ENCODE measurements at regions not wholly inside any gene's neighbourhood (a gene's known extent, or its start where the extent isn't known, plus 50 kb on each side); places are given as distances from the start of the nearest gene placed in this dataset.
"Not testable (repeated sequence)": the region's sequence is repeated elsewhere in the genome, so short reads cannot be mapped to it uniquely, and the experiment has no call there.

- Mint-ChIP-seq H3K9me3 (peaks cover 2% of the 10 kb centered on the region), H3K4me3 (no peak overlapping the region), H3K27me3 (no peaks in the 10 kb centered on the region), H3K4me1 (no peaks in the 10 kb centered on the region), H3K27ac (no peak overlapping the region), H3K36me3 (no peaks in the 10 kb centered on the region)
- CTCF ChIA-PET: no interaction called here
- DNase-seq: no peak
Measured at GRCh38 chr6:51152594-51152993, 333.9 kb downstream of the TFAP2B start.

GRCh38 chr6:51153109-51153508 lies 334.4 kb downstream of the TFAP2B start:
- Mint-ChIP-seq H3K4me3 (no peak overlapping the region), H3K27ac (no peak overlapping the region), H3K9me3 (peaks cover 2% of the 10 kb centered on the region), H3K27me3 (no peaks in the 10 kb centered on the region), H3K36me3 (no peaks in the 10 kb centered on the region), H3K4me1 (no peaks in the 10 kb centered on the region)
- CTCF ChIA-PET: no interaction called here
- DNase-seq: no peak

- H3K36me3 Mint-ChIP-seq, CTCF ChIA-PET, H3K4me3 Mint-ChIP-seq, H3K27me3 Mint-ChIP-seq, H3K9me3 Mint-ChIP-seq, H3K4me1 Mint-ChIP-seq, DNase-seq, H3K27ac Mint-ChIP-seq: not testable (repeated sequence)
Measured at GRCh38 chr6:51154925-51155324, 336.3 kb downstream of the TFAP2B start.

- H3K4me3 Mint-ChIP-seq, CTCF ChIA-PET, H3K27ac Mint-ChIP-seq, H3K36me3 Mint-ChIP-seq, H3K9me3 Mint-ChIP-seq, H3K4me1 Mint-ChIP-seq, H3K27me3 Mint-ChIP-seq, DNase-seq: not testable (repeated sequence)
Measured at GRCh38 chr6:51159260-51159659, 340.6 kb downstream of the TFAP2B start.

GRCh38 chr6:51161752-51162151 lies 343.1 kb downstream of the TFAP2B start:
- H3K27me3 Mint-ChIP-seq: no peaks in the 10 kb centered on the region
- no peaks in the 10 kb centered on the region for H3K9me3 Mint-ChIP-seq
- no peaks in the 10 kb centered on the region for H3K36me3 Mint-ChIP-seq
- no peaks in the 10 kb centered on the region for H3K4me1 Mint-ChIP-seq
- CTCF ChIA-PET: no interaction called here
- no peak for DNase-seq
- no peak overlapping the region for H3K4me3 Mint-ChIP-seq
- H3K27ac Mint-ChIP-seq: no peak overlapping the region

- H3K4me1 Mint-ChIP-seq: no peaks in the 10 kb centered on the region
- H3K36me3 Mint-ChIP-seq: no peaks in the 10 kb centered on the region
- no peak overlapping the region for H3K4me3 Mint-ChIP-seq
- H3K27me3 Mint-ChIP-seq: no peaks in the 10 kb centered on the region
- no peaks in the 10 kb centered on the region for H3K9me3 Mint-ChIP-seq
- no peak overlapping the region for H3K27ac Mint-ChIP-seq
- CTCF ChIA-PET: no interaction called here
- no peak for DNase-seq
Measured at GRCh38 chr6:51163843-51164529, 345.3 kb downstream of the TFAP2B start.

- CTCF ChIA-PET: no interaction called here
- Mint-ChIP-seq H3K4me3 (no peak overlapping the region), H3K36me3 (no peaks in the 10 kb centered on the region), H3K9me3 (peaks cover 2% of the 10 kb centered on the region), H3K27me3 (no peaks in the 10 kb centered on the region), H3K27ac (no peak overlapping the region), H3K4me1 (no peaks in the 10 kb centered on the region)
- no peak for DNase-seq
Measured at GRCh38 chr6:51166914-51167313, 348.2 kb downstream of the TFAP2B start.

GRCh38 chr6:51167468-51167867 lies 348.8 kb downstream of the TFAP2B start:
- CTCF ChIA-PET: no interaction called here
- H3K36me3 Mint-ChIP-seq: no peaks in the 10 kb centered on the region
- H3K27me3 Mint-ChIP-seq: no peaks in the 10 kb centered on the region
- peaks cover 2% of the 10 kb centered on the region for H3K9me3 Mint-ChIP-seq
- H3K4me3 Mint-ChIP-seq: no peak overlapping the region
- no peak overlapping the region for H3K27ac Mint-ChIP-seq
- DNase-seq: no peak
- no peaks in the 10 kb centered on the region for H3K4me1 Mint-ChIP-seq

- no peaks in the 10 kb centered on the region for H3K4me1 Mint-ChIP-seq
- H3K27ac Mint-ChIP-seq: no peak overlapping the region
- CTCF ChIA-PET: no interaction called here
- H3K27me3 Mint-ChIP-seq: no peaks in the 10 kb centered on the region
- H3K4me3 Mint-ChIP-seq: no peak overlapping the region
- no peaks in the 10 kb centered on the region for H3K36me3 Mint-ChIP-seq
- DNase-seq: no peak
- peaks cover 2% of the 10 kb centered on the region for H3K9me3 Mint-ChIP-seq
Measured at GRCh38 chr6:51182827-51183226, 364.2 kb downstream of the TFAP2B start.

- Mint-ChIP-seq H3K4me1 (no peaks in the 10 kb centered on the region), H3K36me3 (no peaks in the 10 kb centered on the region), H3K27ac (no peak overlapping the region), H3K9me3 (peaks cover 2% of the 10 kb centered on the region), H3K27me3 (no peaks in the 10 kb centered on the region), H3K4me3 (no peak overlapping the region)
- CTCF ChIA-PET: no interaction called here
- no peak for DNase-seq
Measured at GRCh38 chr6:51184046-51184445, 365.4 kb downstream of the TFAP2B start.

GRCh38 chr6:51193163-51193562 lies 374.5 kb downstream of the TFAP2B start:
- H3K4me1 Mint-ChIP-seq, H3K4me3 Mint-ChIP-seq, H3K27ac Mint-ChIP-seq, CTCF ChIA-PET, DNase-seq, H3K27me3 Mint-ChIP-seq, H3K36me3 Mint-ChIP-seq, H3K9me3 Mint-ChIP-seq: not testable (repeated sequence)

GRCh38 chr6:51199105-51199552 lies 380.5 kb downstream of the TFAP2B start:
- H3K27me3 Mint-ChIP-seq: no peaks in the 10 kb centered on the region
- no peaks in the 10 kb centered on the region for H3K4me1 Mint-ChIP-seq
- no peak for DNase-seq
- H3K27ac Mint-ChIP-seq: no peak overlapping the region
- no peaks in the 10 kb centered on the region for H3K36me3 Mint-ChIP-seq
- CTCF ChIA-PET: interaction anchor here (0.7 kb wide), 1 partner anchor 105 kb away, joined by 3 read pairs; no protein-coding TSS in a partner anchor
- no peaks in the 10 kb centered on the region for H3K9me3 Mint-ChIP-seq
- H3K4me3 Mint-ChIP-seq: no peak overlapping the region

- H3K9me3 Mint-ChIP-seq: no peaks in the 10 kb centered on the region
- no peaks in the 10 kb centered on the region for H3K27me3 Mint-ChIP-seq
- H3K4me3 Mint-ChIP-seq: no peak overlapping the region
- H3K27ac Mint-ChIP-seq: no peak overlapping the region
- DNase-seq: no peak
- no peaks in the 10 kb centered on the region for H3K4me1 Mint-ChIP-seq
- no peaks in the 10 kb centered on the region for H3K36me3 Mint-ChIP-seq
- CTCF ChIA-PET: interaction anchor here (0.7 kb wide), 1 partner anchor 106 kb away, joined by 3 read pairs; no protein-coding TSS in a partner anchor
Measured at GRCh38 chr6:51199733-51200260, 381.1 kb downstream of the TFAP2B start.

- H3K4me3 Mint-ChIP-seq: no peak overlapping the region
- H3K27ac Mint-ChIP-seq: no peak overlapping the region
- H3K9me3 Mint-ChIP-seq: no peaks in the 10 kb centered on the region
- H3K27me3 Mint-ChIP-seq: no peaks in the 10 kb centered on the region
- no peaks in the 10 kb centered on the region for H3K4me1 Mint-ChIP-seq
- DNase-seq: no peak
- CTCF ChIA-PET: no interaction called here
- H3K36me3 Mint-ChIP-seq: no peaks in the 10 kb centered on the region
Measured at GRCh38 chr6:51200676-51201075, 382.0 kb downstream of the TFAP2B start.

GRCh38 chr6:51202653-51203052 lies 384.0 kb downstream of the TFAP2B start:
- H3K27ac Mint-ChIP-seq, H3K27me3 Mint-ChIP-seq, H3K36me3 Mint-ChIP-seq, DNase-seq, H3K4me3 Mint-ChIP-seq, H3K9me3 Mint-ChIP-seq, H3K4me1 Mint-ChIP-seq, CTCF ChIA-PET: not testable (repeated sequence)
